Karpas-422 (cell line): ENCODE measurements at regions not wholly inside any gene's neighbourhood (a gene's known extent, or its start where the extent isn't known, plus 50 kb on each side); places are given as distances from the start of the nearest gene placed in this dataset.

ENCODE experiments used
- DNase-seq: peaks from one replicate; pipeline ENCODE4 v3.0.0-alpha.2; 2015
- H2AFZ ChIP-seq: fragments of 200-600 bp; sonication (generic); 2 replicates; pipeline ENCODE4 v1.6.1; 2014; ENCODE audit warnings: antibody characterized with exemption, low read length, mixed read lengths
- H3K27ac ChIP-seq: fragments of 200-600 bp; sonication (generic); 2 replicates; pipeline ENCODE4 v1.5.1; 2014; ENCODE audit warnings: mild to moderate bottlenecking, low read length, moderate library complexity
- H3K27me3 ChIP-seq: fragments of 200-600 bp; sonication (generic); 2 replicates; pipeline ENCODE4 v1.6.1; 2014; ENCODE audit warnings: low read length, mixed read lengths
- H3K36me3 ChIP-seq: fragments of 200-600 bp; sonication (generic); 2 replicates; pipeline ENCODE4 v1.6.1; 2014; ENCODE audit warnings: low read length, mixed read lengths; ENCODE audit not compliant: insufficient read depth
- H3K4me1 ChIP-seq: fragments of 200-600 bp; sonication (generic); 2 replicates; pipeline ENCODE4 v1.6.1; 2014; ENCODE audit warnings: mild to moderate bottlenecking, low read length, mixed read lengths
- H3K4me2 ChIP-seq: fragments of 200-600 bp; sonication (generic); 2 replicates; pipeline ENCODE4 v1.6.1; 2014; ENCODE audit warnings: low read length, low read depth, mild to moderate bottlenecking; ENCODE audit not compliant: poor library complexity, severe bottlenecking
- H3K4me3 ChIP-seq: fragments of 200-600 bp; sonication (generic); 2 replicates; pipeline ENCODE4 v1.5.1; 2014; ENCODE audit warnings: mild to moderate bottlenecking, antibody characterized with exemption, low read length, mixed read lengths
- H3K79me2 ChIP-seq: fragments of 200-600 bp; sonication (generic); 2 replicates; pipeline ENCODE4 v1.6.1; 2014; ENCODE audit warnings: mild to moderate bottlenecking, low read length, mixed read lengths
- H3K9ac ChIP-seq: fragments of 200-600 bp; sonication (generic); 2 replicates; pipeline ENCODE4 v1.6.0; 2014; ENCODE audit warnings: low read length
- H3K9me2 ChIP-seq: fragments of 200-600 bp; sonication (generic), shearing (Covaris generic); replicated peaks from 2 replicates; pipeline ENCODE4 v1.6.0; 2014; ENCODE audit warnings: mild to moderate bottlenecking, low read length, moderate library complexity; ENCODE audit not compliant: insufficient read depth
- H3K9me3 ChIP-seq: fragments of 300-700, 200-600 bp; sonication (generic); 2 replicates; pipeline ENCODE4 v1.6.1; 2014; ENCODE audit warnings: low read length, mixed read lengths
- H4K20me1 ChIP-seq: fragments of 200-600 bp; sonication (generic); 2 replicates; pipeline ENCODE4 v1.6.1; 2014; ENCODE audit warnings: mild to moderate bottlenecking, antibody characterized with exemption, low read length, low read depth; ENCODE audit not compliant: insufficient read depth

DNA sequence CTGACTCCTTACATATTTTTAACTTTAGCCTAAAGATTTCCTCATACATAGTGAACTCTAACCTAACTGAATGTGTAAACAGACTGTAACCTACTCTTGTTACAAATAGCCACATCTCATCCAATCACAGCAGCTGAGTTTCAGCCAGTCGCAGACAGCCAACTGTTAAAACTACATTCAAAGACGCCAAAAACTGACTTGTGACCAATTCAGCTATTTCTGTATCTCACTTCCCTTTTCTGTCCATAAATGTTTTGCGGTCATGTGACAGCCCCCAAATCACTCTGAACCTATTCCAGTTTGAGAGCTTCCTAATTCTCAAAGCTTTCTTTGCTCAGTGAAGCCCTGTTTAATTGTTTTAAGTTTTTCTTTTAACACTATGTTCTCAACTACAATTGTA lies 2731.9 kb downstream of the ARAP2 start:
- no peaks in the 10 kb centered on the region for H4K20me1 ChIP-seq
- peaks cover 25% of the 10 kb centered on the region for H3K9me3 ChIP-seq
- no peak overlapping the region for H3K9ac ChIP-seq
- no peak overlapping the region for H3K27ac ChIP-seq
- no peaks in the 10 kb centered on the region for H3K36me3 ChIP-seq
- no peaks in the 10 kb centered on the region for H3K4me1 ChIP-seq
- H2AFZ ChIP-seq: no peak overlapping the region
- peak; percentile 47 for DNase-seq
- no peaks in the 10 kb centered on the region for H3K79me2 ChIP-seq
- H3K27me3 ChIP-seq: no peaks in the 10 kb centered on the region
- H3K4me2 ChIP-seq: no peak overlapping the region
- no peaks in the 10 kb centered on the region for H3K9me2 ChIP-seq
- H3K4me3 ChIP-seq: no peak overlapping the region

- H3K9ac ChIP-seq: no peak overlapping the region
- DNase-seq: no peak
These were observed 2725.5 kb downstream of the ARAP2 start for GRCh38 chr4:33518856-33519255.

GRCh38 chr4:33532821-33533220 lies 2711.5 kb downstream of the ARAP2 start:
- no peak for DNase-seq

More at GRCh38 chr4:33518856-33519255, 2725.5 kb downstream of the ARAP2 start:
- peaks cover 25% of the 10 kb centered on the region for H3K9me3 ChIP-seq
- H3K36me3 ChIP-seq: no peaks in the 10 kb centered on the region
- no peak overlapping the region for H2AFZ ChIP-seq
- no peaks in the 10 kb centered on the region for H4K20me1 ChIP-seq
- H3K4me3 ChIP-seq: no peak overlapping the region
- no peaks in the 10 kb centered on the region for H3K9me2 ChIP-seq
- no peaks in the 10 kb centered on the region for H3K27me3 ChIP-seq
- no peaks in the 10 kb centered on the region for H3K79me2 ChIP-seq
- H3K27ac ChIP-seq: no peak overlapping the region
- H3K4me1 ChIP-seq: no peaks in the 10 kb centered on the region
- no peak overlapping the region for H3K4me2 ChIP-seq

GRCh38 chr4:33536898-33537297 lies 2707.4 kb downstream of the ARAP2 start:
- DNase-seq: no peak
- Histone ChIP-seq H3K9ac (no peak overlapping the region), H3K4me2 (no peak overlapping the region), H3K27me3 (no peaks in the 10 kb centered on the region), H3K9me3 (peaks cover 15% of the 10 kb centered on the region), H2AFZ (no peak overlapping the region), H3K4me3 (no peak overlapping the region), H3K36me3 (no peaks in the 10 kb centered on the region), H3K9me2 (no peaks in the 10 kb centered on the region), H3K27ac (no peak overlapping the region), H3K4me1 (no peaks in the 10 kb centered on the region), H4K20me1 (no peaks in the 10 kb centered on the region), H3K79me2 (no peaks in the 10 kb centered on the region)

More at GRCh38 chr4:33532821-33533220, 2711.5 kb downstream of the ARAP2 start:
- Histone ChIP-seq H3K4me2 (no peak overlapping the region), H2AFZ (no peak overlapping the region), H3K27me3 (no peaks in the 10 kb centered on the region), H3K27ac (no peak overlapping the region), H4K20me1 (no peaks in the 10 kb centered on the region), H3K36me3 (no peaks in the 10 kb centered on the region), H3K9me3 (peaks cover 14% of the 10 kb centered on the region), H3K79me2 (no peaks in the 10 kb centered on the region), H3K4me3 (no peak overlapping the region), H3K9ac (no peak overlapping the region), H3K9me2 (no peaks in the 10 kb centered on the region), H3K4me1 (no peaks in the 10 kb centered on the region)

DNA sequence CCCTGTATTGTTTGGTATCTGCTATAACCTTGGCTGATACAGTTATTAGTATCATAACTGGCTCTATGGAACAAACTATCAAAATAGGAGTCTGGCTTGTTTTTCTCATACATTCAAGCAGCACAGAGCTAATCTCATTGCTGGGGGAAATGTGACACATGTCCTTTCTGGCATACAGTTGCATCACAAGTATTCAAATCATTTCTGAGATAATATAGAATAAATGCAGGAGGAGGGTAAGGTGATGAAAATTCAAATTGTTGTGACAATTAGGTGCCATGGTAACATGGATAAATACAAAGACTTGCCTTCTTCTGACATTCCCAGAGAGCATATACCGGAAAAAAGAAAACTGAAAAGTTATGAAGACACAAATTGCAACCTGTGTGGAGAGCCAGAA lies 2706.8 kb downstream of the ARAP2 start:
- H4K20me1 ChIP-seq: no peaks in the 10 kb centered on the region
- H3K9me2 ChIP-seq: no peaks in the 10 kb centered on the region
- no peak overlapping the region for H3K4me2 ChIP-seq
- H3K27ac ChIP-seq: no peak overlapping the region
- peaks cover 15% of the 10 kb centered on the region for H3K9me3 ChIP-seq
- H3K79me2 ChIP-seq: no peaks in the 10 kb centered on the region
- no peaks in the 10 kb centered on the region for H3K36me3 ChIP-seq
- no peaks in the 10 kb centered on the region for H3K4me1 ChIP-seq
- DNase-seq: no peak
- H3K27me3 ChIP-seq: no peaks in the 10 kb centered on the region
- H2AFZ ChIP-seq: no peak overlapping the region
- H3K4me3 ChIP-seq: no peak overlapping the region
- H3K9ac ChIP-seq: no peak overlapping the region

GRCh38 chr4:33543941-33544450 lies 2700.3 kb downstream of the ARAP2 start:
- H3K4me2 ChIP-seq: no peak overlapping the region
- H3K4me3 ChIP-seq: no peak overlapping the region
- H3K4me1 ChIP-seq: no peaks in the 10 kb centered on the region
- DNase-seq: no peak
- H3K27me3 ChIP-seq: no peaks in the 10 kb centered on the region
- no peaks in the 10 kb centered on the region for H3K9me2 ChIP-seq
- no peak overlapping the region for H3K27ac ChIP-seq
- peaks cover 26% of the 10 kb centered on the region for H3K9me3 ChIP-seq
- no peaks in the 10 kb centered on the region for H3K36me3 ChIP-seq
- no peak overlapping the region for H2AFZ ChIP-seq
- no peak overlapping the region for H3K9ac ChIP-seq
- H4K20me1 ChIP-seq: no peaks in the 10 kb centered on the region
- no peaks in the 10 kb centered on the region for H3K79me2 ChIP-seq

DNA sequence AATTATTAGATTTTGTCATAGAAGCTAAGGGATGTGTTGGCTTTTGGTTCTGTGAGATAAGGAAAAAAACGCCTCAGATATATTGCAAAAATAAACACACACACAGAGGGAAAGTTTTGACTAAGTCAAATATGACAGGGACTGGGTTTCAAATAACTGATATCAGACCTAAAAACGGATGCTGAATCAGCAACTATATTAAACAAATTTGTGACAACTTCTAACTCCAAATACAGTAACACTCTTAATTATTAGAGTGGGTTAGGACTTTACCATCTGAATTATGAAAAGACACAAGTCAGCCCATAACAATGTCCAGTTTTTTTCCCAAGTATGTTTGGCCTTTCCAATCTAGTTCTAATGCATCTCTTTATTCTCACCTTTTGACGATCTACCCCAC lies 2693.1 kb downstream of the ARAP2 start:
- peaks cover 34% of the 10 kb centered on the region for H3K9me3 ChIP-seq

GRCh38 chr4:33561259-33561658 lies 2683.1 kb downstream of the ARAP2 start:
- Histone ChIP-seq H3K27me3 (no peaks in the 10 kb centered on the region), H3K27ac (no peak overlapping the region), H3K4me3 (no peak overlapping the region), H3K4me2 (no peak overlapping the region), H2AFZ (no peak overlapping the region), H3K36me3 (no peaks in the 10 kb centered on the region), H4K20me1 (no peaks in the 10 kb centered on the region), H3K79me2 (no peaks in the 10 kb centered on the region), H3K9ac (no peak overlapping the region), H3K4me1 (no peaks in the 10 kb centered on the region), H3K9me2 (no peaks in the 10 kb centered on the region), H3K9me3 (peaks cover 7% of the 10 kb centered on the region)
- no peak for DNase-seq

More for the DNA sequence above, 2693.1 kb downstream of the ARAP2 start:
- no peaks in the 10 kb centered on the region for H4K20me1 ChIP-seq
- no peak overlapping the region for H3K4me2 ChIP-seq
- no peaks in the 10 kb centered on the region for H3K79me2 ChIP-seq
- H3K27ac ChIP-seq: no peak overlapping the region
- no peak overlapping the region for H2AFZ ChIP-seq
- no peaks in the 10 kb centered on the region for H3K4me1 ChIP-seq
- no peaks in the 10 kb centered on the region for H3K27me3 ChIP-seq
- no peak overlapping the region for H3K9ac ChIP-seq
- no peak for DNase-seq
- H3K4me3 ChIP-seq: no peak overlapping the region
- no peaks in the 10 kb centered on the region for H3K9me2 ChIP-seq
- H3K36me3 ChIP-seq: no peaks in the 10 kb centered on the region

GRCh38 chr4:33566649-33567048 lies 2677.7 kb downstream of the ARAP2 start:
- Histone ChIP-seq H4K20me1 (no peaks in the 10 kb centered on the region), H3K4me2 (no peak overlapping the region), H3K9ac (no peak overlapping the region), H3K36me3 (no peaks in the 10 kb centered on the region), H3K79me2 (no peaks in the 10 kb centered on the region), H3K4me3 (no peak overlapping the region), H3K27ac (no peak overlapping the region), H3K9me2 (no peaks in the 10 kb centered on the region), H3K9me3 (peaks cover 4% of the 10 kb centered on the region), H2AFZ (no peak overlapping the region), H3K4me1 (no peaks in the 10 kb centered on the region), H3K27me3 (no peaks in the 10 kb centered on the region)
- no peak for DNase-seq
